ENCODE measurements at regions not wholly inside any gene's neighbourhood (a gene's known extent, or its start where the extent isn't known, plus 50 kb on each side); places are given as distances from the start of the nearest gene placed in this dataset.

DNA sequence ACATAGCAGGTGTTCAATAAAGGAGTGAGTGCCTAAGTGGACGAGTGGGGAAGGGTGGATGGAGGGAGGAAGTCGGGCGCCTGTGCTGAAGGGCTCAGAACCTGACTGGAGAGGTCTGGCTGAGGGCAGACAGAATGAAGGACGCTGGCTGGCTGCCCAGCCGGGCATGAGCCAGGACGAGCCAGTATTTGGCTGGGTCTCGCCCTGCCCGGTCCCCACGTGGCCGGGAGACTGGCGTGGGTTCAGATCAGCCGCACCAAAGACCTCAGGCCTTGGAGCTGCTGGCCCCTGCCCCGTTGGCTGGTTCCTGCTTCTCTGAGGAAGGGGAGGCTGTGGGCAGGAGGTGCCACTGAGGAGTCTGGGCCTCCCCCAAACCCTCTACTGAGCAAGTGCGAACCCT is 79.8 kb downstream of the ENGASE start:
- TF ChIP-seq GATA2 (IDR thresholded peaks at IDR 0.05; ENCODE audit: low read depth, low read length) (no peak), GATA3 (IDR thresholded peaks at IDR 0.05; ENCODE audit: low read depth, low read length) (no peak)

Data from SH-SY5Y (cell line).